Globus pallidus (tissue), 1 donor: ENCODE measurements at regions not wholly inside any gene's neighbourhood (a gene's known extent, or its start where the extent isn't known, plus 50 kb on each side); places are given as distances from the start of the nearest gene placed in this dataset.

ENCODE experiments used
- DNase-seq: peaks from one replicate; pipeline ENCODE4 v3.0.0-alpha.2; 2015; ENCODE audit warnings: low spot score

- DNase-seq: no peak
These were observed 119.4 kb downstream of the FAT4 start for GRCh38 chr4:125434136-125434535.

- no peak for DNase-seq
These were observed 126.1 kb downstream of the FAT4 start for GRCh38 chr4:125440814-125441213.

- DNase-seq: no peak
These were observed 129.4 kb downstream of the FAT4 start for GRCh38 chr4:125444166-125444565.

- DNase-seq: no peak
These were observed 130.8 kb downstream of the FAT4 start for GRCh38 chr4:125445525-125445924.

- no peak for DNase-seq
These were observed 133.0 kb downstream of the FAT4 start for GRCh38 chr4:125447551-125448290.

GRCh38 chr4:125456075-125456474 lies 141.3 kb downstream of the FAT4 start:
- DNase-seq: no peak

GRCh38 chr4:125459531-125459930 lies 144.8 kb downstream of the FAT4 start:
- no peak for DNase-seq

GRCh38 chr4:125461676-125462363 lies 147.1 kb downstream of the FAT4 start:
- DNase-seq: no peak

GRCh38 chr4:125464146-125464545 lies 149.4 kb downstream of the FAT4 start:
- no peak for DNase-seq

GRCh38 chr4:125481334-125482045 lies 166.7 kb downstream of the FAT4 start:
- DNase-seq: no peak

GRCh38 chr4:125482822-125483221 lies 168.1 kb downstream of the FAT4 start:
- DNase-seq: no peak

GRCh38 chr4:125483278-125483677 lies 168.5 kb downstream of the FAT4 start:
- no peak for DNase-seq

GRCh38 chr4:125484912-125485311 lies 170.2 kb downstream of the FAT4 start:
- DNase-seq: no peak

GRCh38 chr4:125486351-125486750 lies 171.6 kb downstream of the FAT4 start:
- DNase-seq: no peak

GRCh38 chr4:125489952-125490690 lies 175.4 kb downstream of the FAT4 start:
- DNase-seq: no peak

GRCh38 chr4:125492957-125493356 lies 178.2 kb downstream of the FAT4 start:
- DNase-seq: no peak

- DNase-seq: no peak
These were observed 183.1 kb downstream of the FAT4 start for GRCh38 chr4:125497861-125498260.

GRCh38 chr4:125498981-125499380 lies 184.2 kb downstream of the FAT4 start:
- no peak for DNase-seq

GRCh38 chr4:125501090-125501489 lies 186.3 kb downstream of the FAT4 start:
- DNase-seq: no peak

- no peak for DNase-seq
These were observed 186.8 kb downstream of the FAT4 start for GRCh38 chr4:125501568-125501967.

- DNase-seq: no peak
These were observed 190.9 kb downstream of the FAT4 start for GRCh38 chr4:125505621-125506020.

- DNase-seq: no peak
These were observed 192.4 kb downstream of the FAT4 start for GRCh38 chr4:125507141-125507540.
